ENCODE measurements at regions not wholly inside any gene's neighbourhood (a gene's known extent, or its start where the extent isn't known, plus 50 kb on each side); places are given as distances from the start of the nearest gene placed in this dataset.

DNA sequence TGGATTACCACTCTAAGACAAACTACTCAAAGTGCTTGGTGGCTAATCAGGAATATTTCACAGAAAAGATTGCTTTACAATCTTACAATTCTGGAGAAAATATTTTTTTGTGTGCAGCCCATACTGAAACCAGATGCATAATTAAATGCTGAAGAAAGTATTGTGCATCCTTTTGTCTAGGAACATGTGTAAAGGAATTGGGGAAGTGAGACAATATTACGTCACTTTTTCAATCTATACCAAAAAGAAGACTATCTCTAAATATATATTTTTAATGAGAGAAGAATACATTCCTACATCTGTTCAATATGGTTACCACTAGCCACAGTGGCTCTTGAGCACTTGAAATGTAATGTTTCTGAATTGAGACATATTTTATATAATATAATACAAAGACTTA is 992.5 kb upstream of the ADGRB3 start:
- DNase-seq = no peak
- Mint-ChIP-seq H3K36me3 (ENCODE audit: low read depth) (no peaks in the 10 kb centered on the region), H3K27me3 (no peaks in the 10 kb centered on the region), H3K27ac (no peak overlapping the region), H3K4me3 (no peak overlapping the region), H3K9me3 (peaks cover 3% of the 10 kb centered on the region), H3K4me1 (ENCODE audit: low read depth) (no peaks in the 10 kb centered on the region)
- ATAC-seq (ENCODE audit: poor library complexity) = no peak
- no peak overlapping the region for H3K4me3 ChIP-seq (ENCODE audit: low read length)
- CTCF ChIA-PET = no interaction called here
- H3K27me3 ChIP-seq (ENCODE audit: control insufficient read depth in 1 of 2, insufficient read depth in 2 of 2, low read length in 2 of 2) = no peaks in the 10 kb centered on the region
- POLR2A ChIA-PET = no interaction called here
- H3K27ac ChIP-seq (ENCODE audit: low read depth in 1 of 2, low read length in 2 of 2) = no peak overlapping the region
- intact Hi-C loops (cut with DNase I, micrococcal nuclease) = no loop called here
- no peaks in the 10 kb centered on the region for H3K4me1 ChIP-seq (ENCODE audit: insufficient read depth, low read length)
- no peaks in the 10 kb centered on the region for H3K9me3 ChIP-seq (ENCODE audit: control insufficient read depth in 1 of 2, insufficient read depth in 1 of 2, low read length in 2 of 2)
- TF ChIP-seq, protein P1, sequence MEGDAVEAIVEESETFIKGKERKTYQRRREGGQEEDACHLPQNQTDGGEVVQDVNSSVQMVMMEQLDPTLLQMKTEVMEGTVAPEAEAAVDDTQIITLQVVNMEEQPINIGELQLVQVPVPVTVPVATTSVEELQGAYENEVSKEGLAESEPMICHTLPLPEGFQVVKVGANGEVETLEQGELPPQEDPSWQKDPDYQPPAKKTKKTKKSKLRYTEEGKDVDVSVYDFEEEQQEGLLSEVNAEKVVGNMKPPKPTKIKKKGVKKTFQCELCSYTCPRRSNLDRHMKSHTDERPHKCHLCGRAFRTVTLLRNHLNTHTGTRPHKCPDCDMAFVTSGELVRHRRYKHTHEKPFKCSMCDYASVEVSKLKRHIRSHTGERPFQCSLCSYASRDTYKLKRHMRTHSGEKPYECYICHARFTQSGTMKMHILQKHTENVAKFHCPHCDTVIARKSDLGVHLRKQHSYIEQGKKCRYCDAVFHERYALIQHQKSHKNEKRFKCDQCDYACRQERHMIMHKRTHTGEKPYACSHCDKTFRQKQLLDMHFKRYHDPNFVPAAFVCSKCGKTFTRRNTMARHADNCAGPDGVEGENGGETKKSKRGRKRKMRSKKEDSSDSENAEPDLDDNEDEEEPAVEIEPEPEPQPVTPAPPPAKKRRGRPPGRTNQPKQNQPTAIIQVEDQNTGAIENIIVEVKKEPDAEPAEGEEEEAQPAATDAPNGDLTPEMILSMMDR (IDR thresholded peaks at IDR 0.05) = no peak
- no peaks in the 10 kb centered on the region for H3K36me3 ChIP-seq (ENCODE audit: insufficient read depth, low read length)

DNA sequence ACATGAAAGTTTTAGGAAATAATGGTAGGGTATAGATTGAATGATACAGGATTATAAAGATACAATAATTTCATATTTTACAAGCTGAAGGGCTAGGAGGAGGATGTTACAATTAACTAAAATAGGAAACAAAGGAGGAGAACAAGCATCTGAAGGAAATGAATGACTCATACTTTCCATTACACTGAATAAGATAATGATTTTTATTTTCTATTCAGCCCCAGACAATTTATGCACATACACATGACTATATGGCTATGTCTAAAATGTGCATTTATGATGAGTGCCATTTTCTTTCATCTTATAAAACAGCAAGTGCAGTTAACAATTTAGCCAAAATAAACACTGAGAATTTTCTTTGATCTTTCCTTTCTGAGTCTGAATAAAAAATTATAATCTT is 994.6 kb upstream of the ADGRB3 start:
- DNase-seq = no peak
- H3K36me3 ChIP-seq (ENCODE audit: insufficient read depth, low read length) = no peaks in the 10 kb centered on the region
- H3K36me3 Mint-ChIP-seq (ENCODE audit: low read depth) = no peaks in the 10 kb centered on the region
- no peak overlapping the region for H3K4me3 Mint-ChIP-seq
- ATAC-seq (ENCODE audit: poor library complexity) = no peak
- H3K27ac Mint-ChIP-seq = no peak overlapping the region
- H3K27me3 ChIP-seq (ENCODE audit: control insufficient read depth in 1 of 2, insufficient read depth in 2 of 2, low read length in 2 of 2) = no peaks in the 10 kb centered on the region
- H3K4me1 Mint-ChIP-seq (ENCODE audit: low read depth) = no peaks in the 10 kb centered on the region
- no peaks in the 10 kb centered on the region for H3K9me3 ChIP-seq (ENCODE audit: control insufficient read depth in 1 of 2, insufficient read depth in 1 of 2, low read length in 2 of 2)
- no peaks in the 10 kb centered on the region for H3K27me3 Mint-ChIP-seq
- TF ChIP-seq, protein P1 (IDR thresholded peaks at IDR 0.05) = no peak
- ChIA-PET CTCF (no interaction called here), POLR2A (no interaction called here)
- intact Hi-C loops (cut with DNase I, micrococcal nuclease) = no loop called here
- H3K4me1 ChIP-seq (ENCODE audit: insufficient read depth, low read length) = no peaks in the 10 kb centered on the region
- peaks cover 5% of the 10 kb centered on the region for H3K9me3 Mint-ChIP-seq
- H3K4me3 ChIP-seq (ENCODE audit: low read length) = no peak overlapping the region
- H3K27ac ChIP-seq (ENCODE audit: low read depth in 1 of 2, low read length in 2 of 2) = no peak overlapping the region

DNA sequence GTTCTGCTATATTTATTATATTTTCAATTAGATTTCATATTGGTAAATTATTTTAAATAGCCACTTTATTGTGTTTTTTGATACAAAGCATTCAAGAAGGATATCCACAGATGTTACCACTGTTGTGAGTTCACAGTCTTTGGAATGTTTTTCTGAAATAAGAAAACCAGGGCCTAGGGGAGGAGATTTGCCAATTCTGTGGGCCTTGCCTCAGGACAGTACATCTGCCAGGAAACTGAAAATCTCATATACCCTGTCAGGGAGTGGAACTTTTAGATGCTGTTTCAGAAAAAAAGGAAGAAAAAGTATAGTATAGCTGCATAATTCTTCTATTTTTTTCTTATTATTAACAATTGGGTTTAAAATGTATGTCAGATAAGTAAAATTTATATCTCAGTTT is 995.9 kb upstream of the ADGRB3 start:
- H3K27me3 Mint-ChIP-seq = no peaks in the 10 kb centered on the region
- H3K9me3 ChIP-seq (ENCODE audit: control insufficient read depth in 1 of 2, insufficient read depth in 1 of 2, low read length in 2 of 2) = peaks cover 0 to 1% of the 10 kb centered on the region in 2 experiments
- TF ChIP-seq, protein P1 (IDR thresholded peaks at IDR 0.05) = no peak
- intact Hi-C loops (cut with DNase I, micrococcal nuclease) = no loop called here
- no peak overlapping the region for H3K4me3 ChIP-seq (ENCODE audit: low read length)
- ChIA-PET POLR2A (no interaction called here), CTCF (no interaction called here)
- no peak overlapping the region for H3K27ac ChIP-seq (ENCODE audit: low read depth in 1 of 2, low read length in 2 of 2)
- H3K27me3 ChIP-seq (ENCODE audit: control insufficient read depth in 1 of 2, insufficient read depth in 2 of 2, low read length in 2 of 2) = no peaks in the 10 kb centered on the region
- no peak for DNase-seq
- peaks cover 10% of the 10 kb centered on the region for H3K9me3 Mint-ChIP-seq
- no peak for ATAC-seq (ENCODE audit: poor library complexity)
- H3K4me1 Mint-ChIP-seq (ENCODE audit: low read depth) = no peaks in the 10 kb centered on the region
- no peaks in the 10 kb centered on the region for H3K4me1 ChIP-seq (ENCODE audit: insufficient read depth, low read length)
- no peaks in the 10 kb centered on the region for H3K36me3 ChIP-seq (ENCODE audit: insufficient read depth, low read length)
- no peak overlapping the region for H3K27ac Mint-ChIP-seq
- H3K4me3 Mint-ChIP-seq = no peak overlapping the region
- no peaks in the 10 kb centered on the region for H3K36me3 Mint-ChIP-seq (ENCODE audit: low read depth)
